NCI-H1105 (cell line): ENCODE measurements at regions not wholly inside any gene's neighbourhood (a gene's known extent, or its start where the extent isn't known, plus 50 kb on each side); places are given as distances from the start of the nearest gene placed in this dataset.

Experiments used
- DNase-seq: peaks from one replicate; lab custom pipeline; 2025; lab: John Stamatoyannopoulos, UW

- no peak for DNase-seq
Observed at GRCh38 chr12:43179486-43179885, 372.5 kb downstream of the ADAMTS20 start.

- no peak for DNase-seq
Observed at GRCh38 chr12:43177276-43177675, 374.7 kb downstream of the ADAMTS20 start.

- DNase-seq: no peak
Observed at GRCh38 chr12:43169115-43169681, 382.8 kb downstream of the ADAMTS20 start.

GRCh38 chr12:43167691-43168090 lies 384.3 kb downstream of the ADAMTS20 start:
- DNase-seq: no peak

GRCh38 chr12:43165351-43165750 lies 386.7 kb downstream of the ADAMTS20 start:
- DNase-seq: no peak

- DNase-seq: no peak
Observed at GRCh38 chr12:43162138-43162537, 389.9 kb downstream of the ADAMTS20 start.

DNA sequence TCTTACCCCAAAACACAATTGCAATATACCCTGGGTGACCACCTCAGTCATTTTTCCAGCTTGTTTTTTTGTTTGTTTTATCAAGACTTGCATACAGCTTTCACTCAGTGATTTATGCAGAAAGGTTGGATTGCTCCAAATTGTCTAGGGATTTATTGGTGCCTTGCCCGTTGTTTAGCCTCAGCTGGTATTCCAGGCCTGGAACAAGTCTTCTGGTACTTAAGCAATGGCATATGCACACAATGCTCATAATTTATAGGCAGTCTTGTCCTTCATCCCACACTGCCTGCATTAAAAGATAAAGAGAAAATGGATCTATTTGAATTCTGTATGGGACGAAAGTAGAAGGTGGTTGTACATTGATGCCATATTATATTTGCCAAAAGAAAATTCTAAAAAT lies 392.5 kb downstream of the ADAMTS20 start:
- no peak for DNase-seq

DNA sequence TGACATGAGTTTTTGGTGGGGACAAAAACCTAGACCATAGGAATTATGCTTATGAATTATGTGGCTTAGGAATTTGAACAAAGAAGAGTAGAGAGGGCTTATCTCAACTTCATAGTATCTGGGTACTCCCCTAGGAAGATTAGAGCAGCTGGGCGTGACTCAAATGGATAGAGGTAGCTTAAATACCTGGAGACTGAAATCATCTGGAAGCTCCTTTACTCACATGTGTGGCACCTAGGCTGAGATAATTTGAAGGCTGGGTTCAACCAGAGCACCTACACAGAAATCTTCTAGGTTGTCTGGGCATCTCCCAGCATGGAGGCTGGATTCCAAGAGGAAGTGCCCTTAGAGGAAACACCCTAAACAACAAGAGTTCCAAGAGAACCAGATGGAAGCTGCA lies 393.9 kb downstream of the ADAMTS20 start:
- DNase-seq: no peak

DNA sequence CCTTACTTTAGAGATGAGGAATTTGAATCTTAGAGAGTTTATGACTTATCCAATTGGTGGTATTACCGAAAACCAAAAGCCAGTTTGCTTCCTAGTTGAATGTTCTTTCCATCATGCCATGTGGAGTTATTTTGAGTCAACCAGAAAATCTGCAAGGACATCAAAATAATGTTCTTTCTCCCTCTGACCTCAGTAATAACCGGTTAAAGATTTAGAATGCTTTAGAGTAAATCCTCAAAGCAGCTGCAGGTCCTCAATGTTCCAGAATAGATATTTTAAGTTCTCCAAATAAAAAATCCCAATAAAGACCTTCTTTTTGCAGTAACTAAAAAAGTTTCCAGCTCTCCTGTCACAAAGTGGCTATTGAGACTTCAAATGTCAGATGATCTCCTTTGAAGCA lies 396.6 kb downstream of the ADAMTS20 start:
- DNase-seq: no peak

- no peak for DNase-seq
Observed at GRCh38 chr12:43154498-43155045, 397.4 kb downstream of the ADAMTS20 start.

- no peak for DNase-seq
Observed at GRCh38 chr12:43151441-43151981, 400.5 kb downstream of the ADAMTS20 start.

- DNase-seq: no peak
Observed at GRCh38 chr12:43148691-43149090, 403.3 kb downstream of the ADAMTS20 start.

GRCh38 chr12:43147878-43148277 lies 404.1 kb downstream of the ADAMTS20 start:
- DNase-seq: no peak

DNA sequence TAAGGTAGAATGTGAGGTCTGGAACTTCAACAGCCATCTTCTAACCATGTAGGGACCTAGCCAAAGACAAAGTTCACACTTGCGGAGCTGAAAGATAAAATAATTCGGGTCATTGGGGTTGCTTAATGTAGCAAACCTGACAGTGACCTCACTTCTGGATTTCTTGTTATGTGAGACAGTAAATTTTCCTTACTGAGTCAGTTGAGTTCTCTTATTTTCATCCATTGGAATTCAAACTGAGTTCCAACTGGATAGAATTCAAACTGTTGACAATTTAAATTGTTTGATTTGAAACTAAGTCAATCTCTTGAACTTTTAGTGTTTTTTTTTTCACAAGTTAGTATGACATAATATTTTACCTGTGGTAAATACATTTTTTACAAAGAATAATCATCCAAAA lies 406.5 kb downstream of the ADAMTS20 start:
- no peak for DNase-seq

- DNase-seq: no peak
Observed at GRCh38 chr12:43143278-43143677, 408.7 kb downstream of the ADAMTS20 start.

DNA sequence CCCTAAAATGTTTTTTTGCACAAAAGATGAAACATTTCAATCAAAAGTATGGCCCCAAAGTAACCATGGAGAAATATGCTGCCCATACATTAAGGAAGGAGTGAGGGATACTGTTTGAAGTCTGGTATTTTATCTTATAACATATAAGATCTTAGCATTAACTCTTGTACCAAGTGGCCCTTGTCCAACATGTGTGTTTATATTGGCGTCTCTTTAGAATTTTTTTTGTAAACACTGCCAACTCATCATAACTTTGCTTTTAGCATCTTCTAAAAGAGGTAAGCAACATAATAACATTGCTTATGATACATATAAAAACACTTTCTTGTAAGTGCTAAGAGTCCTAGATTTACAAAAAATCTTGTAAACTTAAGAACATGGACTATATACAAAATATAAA lies 419.7 kb downstream of the ADAMTS20 start:
- DNase-seq: no peak

DNA sequence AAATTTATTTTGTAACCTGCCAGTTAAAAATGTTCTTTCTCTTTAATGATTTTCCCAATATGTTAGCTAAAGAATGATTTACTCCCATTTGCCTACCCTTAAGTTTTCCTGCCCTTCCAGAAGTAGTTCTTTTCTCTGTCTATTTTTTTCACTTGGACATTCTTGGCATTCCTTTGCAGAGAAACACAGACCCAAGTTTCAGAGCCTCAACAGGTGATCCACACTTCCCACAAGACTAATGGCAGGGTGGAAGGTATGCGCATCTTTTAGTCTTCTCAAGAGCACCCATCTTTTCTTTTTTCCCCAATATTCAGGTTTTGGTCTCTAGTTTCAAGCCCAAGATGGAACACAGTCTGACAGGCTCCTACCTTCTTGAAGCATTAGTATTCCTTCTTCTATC lies 420.7 kb downstream of the ADAMTS20 start:
- DNase-seq: no peak

DNA sequence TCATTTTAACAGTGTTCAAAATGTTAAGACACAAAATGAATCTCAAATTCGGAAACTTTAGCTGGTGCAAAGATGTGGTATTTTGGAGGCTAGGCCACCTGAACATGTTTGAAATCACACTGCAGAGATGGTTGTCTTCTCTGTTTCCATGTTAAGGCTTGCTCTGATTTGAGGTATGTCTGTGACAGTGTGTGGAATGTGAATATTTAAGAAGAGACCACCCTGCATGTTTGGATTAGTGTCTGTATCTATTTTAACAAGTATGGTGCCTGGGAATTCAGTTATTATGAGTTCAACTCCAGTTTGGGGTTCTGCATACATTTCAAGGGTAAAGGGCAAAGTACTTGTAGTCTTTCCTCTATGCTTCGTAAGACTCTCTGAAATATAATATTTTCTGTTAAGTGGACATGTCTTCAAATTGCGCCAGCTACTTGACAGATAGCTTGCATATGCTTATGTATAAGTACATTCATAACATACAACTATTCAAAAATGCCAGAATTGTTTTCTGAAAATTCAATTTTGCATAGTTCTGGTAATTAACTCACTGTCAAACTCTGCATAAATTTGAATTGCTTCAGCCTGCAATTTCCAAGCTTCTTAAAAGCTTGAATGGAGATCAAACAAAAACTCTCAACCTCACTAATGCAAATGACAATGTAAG lies 424.0 kb downstream of the ADAMTS20 start:
- no peak for DNase-seq

DNA sequence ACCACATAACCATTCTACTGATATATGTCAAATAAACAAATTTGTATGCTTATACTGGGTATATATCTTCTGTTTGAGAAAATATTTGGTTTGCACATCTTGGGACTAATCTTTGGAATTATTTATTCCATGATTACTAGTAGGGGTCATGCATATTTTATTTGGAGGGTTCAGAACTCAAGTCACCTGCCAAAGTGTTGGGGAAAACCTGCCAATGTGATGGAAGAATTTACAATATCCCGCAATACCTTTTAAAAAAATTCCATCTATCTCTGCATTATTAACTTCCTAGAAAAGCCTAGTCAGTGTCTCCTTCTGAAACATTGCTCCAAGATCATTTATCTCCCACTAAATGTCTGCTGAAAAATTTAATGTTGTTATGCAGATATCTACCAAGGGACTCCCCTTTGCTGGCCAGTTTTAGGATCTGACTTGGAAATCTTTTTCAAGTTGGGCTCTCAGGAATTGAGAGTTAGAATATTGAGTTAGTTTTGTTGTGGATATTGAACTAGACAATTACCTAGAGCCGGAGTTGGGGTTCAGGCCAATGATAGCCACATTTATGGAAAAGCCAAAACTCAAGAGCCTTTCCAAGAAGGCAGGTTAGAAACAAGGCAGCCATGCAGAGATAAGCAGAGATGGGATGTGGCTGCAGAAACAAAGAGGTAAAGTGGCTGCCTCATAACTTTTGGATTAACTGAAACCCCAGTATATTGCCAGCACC lies 425.2 kb downstream of the ADAMTS20 start:
- DNase-seq: no peak

DNA sequence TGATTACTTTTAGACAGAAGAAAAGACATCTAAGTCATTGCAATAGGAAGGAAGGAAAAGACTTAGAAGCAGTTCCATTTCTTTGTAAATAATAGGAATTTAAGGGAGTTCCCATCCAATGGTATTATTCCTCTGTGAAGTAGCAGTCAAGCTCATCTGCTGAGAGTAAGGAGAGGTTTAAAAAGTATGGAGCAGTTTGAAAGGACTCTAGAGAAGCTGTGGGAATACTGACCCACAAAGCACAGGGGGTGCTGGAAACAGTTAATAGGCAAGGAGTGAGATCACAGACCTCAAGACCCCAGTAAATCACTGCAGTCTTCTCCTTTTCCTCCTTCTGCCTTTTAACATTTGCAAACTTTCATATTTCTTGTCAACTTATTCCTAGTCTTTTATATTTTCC lies 428.5 kb downstream of the ADAMTS20 start:
- no peak for DNase-seq

- no peak for DNase-seq
Observed at GRCh38 chr12:43120150-43120549, 431.9 kb downstream of the ADAMTS20 start.

GRCh38 chr12:43118881-43119280 lies 433.1 kb downstream of the ADAMTS20 start:
- no peak for DNase-seq

GRCh38 chr12:43118234-43118633 lies 433.8 kb downstream of the ADAMTS20 start:
- no peak for DNase-seq
